ENCODE measurements at regions not wholly inside any gene's neighbourhood (a gene's known extent, or its start where the extent isn't known, plus 50 kb on each side); places are given as distances from the start of the nearest gene placed in this dataset.

- H4K20me1 ChIP-seq (ENCODE audit: insufficient read depth, low read length), result no peaks in the 10 kb centered on the region
Observed at GRCh38 chr21:15359251-15359650, 294.5 kb upstream of the NRIP1 start.

GRCh38 chr21:15362458-15362857 is 297.7 kb upstream of the NRIP1 start:
- DNase-seq (no peak), ATAC-seq (ENCODE audit: insufficient read depth, low read depth) (no peak)
- H3K27me3 ChIP-seq (ENCODE audit: insufficient read depth, low read length, poor library complexity), result no peaks in the 10 kb centered on the region
- no peak overlapping the region for H3K4me2 ChIP-seq (ENCODE audit: insufficient read depth, low read length)
- H3K36me3 ChIP-seq (ENCODE audit: insufficient read depth, low read length), result no peaks in the 10 kb centered on the region
- H3K4me1 ChIP-seq (ENCODE audit: insufficient read depth, low read length), result no peaks in the 10 kb centered on the region
- H3K79me2 ChIP-seq (ENCODE audit: insufficient read depth, low read length), result no peaks in the 10 kb centered on the region
- no peak overlapping the region for H3K27ac ChIP-seq (ENCODE audit: low read length)
- TF ChIP-seq CTCF (IDR thresholded peaks at IDR 0.05; ENCODE audit: borderline replicate concordance, extremely low read depth, low read length, poor library complexity, severe bottlenecking) (no peak), EZH2 (IDR thresholded peaks at IDR 0.05; ENCODE audit: borderline replicate concordance, low read depth, low read length, severe bottlenecking) (no peak)
- no peaks in the 10 kb centered on the region for H4K20me1 ChIP-seq (ENCODE audit: insufficient read depth, low read length)
- H3K4me3 ChIP-seq (ENCODE audit: low read depth in 1 of 2, low read length in 2 of 2), result no peak overlapping the region
- H3K9me3 ChIP-seq (ENCODE audit: insufficient read depth, low read length, severe bottlenecking), result peaks cover 13% of the 10 kb centered on the region
- H3K9ac ChIP-seq (ENCODE audit: low read depth, low read length), result no peak overlapping the region
- no peak overlapping the region for H2AFZ ChIP-seq (ENCODE audit: low read depth, low read length)

More at GRCh38 chr21:15359251-15359650, 294.5 kb upstream of the NRIP1 start:
- no peaks in the 10 kb centered on the region for H3K9me3 ChIP-seq (ENCODE audit: insufficient read depth, low read length, severe bottlenecking)
- no peaks in the 10 kb centered on the region for H3K79me2 ChIP-seq (ENCODE audit: insufficient read depth, low read length)
- DNase-seq (no peak), ATAC-seq (ENCODE audit: insufficient read depth, low read depth) (no peak)
- no peak overlapping the region for H3K27ac ChIP-seq (ENCODE audit: low read length)
- H3K9ac ChIP-seq (ENCODE audit: low read depth, low read length), result no peak overlapping the region
- no peak overlapping the region for H3K4me3 ChIP-seq (ENCODE audit: low read depth in 1 of 2, low read length in 2 of 2)
- no peak for TF ChIP-seq EZH2 (IDR thresholded peaks at IDR 0.05; ENCODE audit: borderline replicate concordance, low read depth, low read length, severe bottlenecking)
- no peak for TF ChIP-seq CTCF (IDR thresholded peaks at IDR 0.05; ENCODE audit: borderline replicate concordance, extremely low read depth, low read length, poor library complexity, severe bottlenecking)
- H3K4me2 ChIP-seq (ENCODE audit: insufficient read depth, low read length), result no peak overlapping the region
- H3K27me3 ChIP-seq (ENCODE audit: insufficient read depth, low read length, poor library complexity), result no peaks in the 10 kb centered on the region
- no peak overlapping the region for H2AFZ ChIP-seq (ENCODE audit: low read depth, low read length)
- H3K4me1 ChIP-seq (ENCODE audit: insufficient read depth, low read length), result no peaks in the 10 kb centered on the region
- no peaks in the 10 kb centered on the region for H3K36me3 ChIP-seq (ENCODE audit: insufficient read depth, low read length)

GRCh38 chr21:15363921-15364320 is 299.1 kb upstream of the NRIP1 start:
- H3K79me2 ChIP-seq (ENCODE audit: insufficient read depth, low read length), result no peaks in the 10 kb centered on the region
- H3K27ac ChIP-seq (ENCODE audit: low read length), result no peak overlapping the region
- no peak for DNase-seq
- H4K20me1 ChIP-seq (ENCODE audit: insufficient read depth, low read length), result no peaks in the 10 kb centered on the region
- H3K27me3 ChIP-seq (ENCODE audit: insufficient read depth, low read length, poor library complexity), result no peaks in the 10 kb centered on the region
- peaks cover 13% of the 10 kb centered on the region for H3K9me3 ChIP-seq (ENCODE audit: insufficient read depth, low read length, severe bottlenecking)
- H3K36me3 ChIP-seq (ENCODE audit: insufficient read depth, low read length), result no peaks in the 10 kb centered on the region
- no peak overlapping the region for H2AFZ ChIP-seq (ENCODE audit: low read depth, low read length)
- no peak for ATAC-seq (ENCODE audit: insufficient read depth, low read depth)
- H3K4me2 ChIP-seq (ENCODE audit: insufficient read depth, low read length), result no peak overlapping the region
- no peak for TF ChIP-seq EZH2 (IDR thresholded peaks at IDR 0.05; ENCODE audit: borderline replicate concordance, low read depth, low read length, severe bottlenecking)
- no peak for TF ChIP-seq CTCF (IDR thresholded peaks at IDR 0.05; ENCODE audit: borderline replicate concordance, extremely low read depth, low read length, poor library complexity, severe bottlenecking)
- no peak overlapping the region for H3K4me3 ChIP-seq (ENCODE audit: low read depth in 1 of 2, low read length in 2 of 2)
- no peak overlapping the region for H3K9ac ChIP-seq (ENCODE audit: low read depth, low read length)
- no peaks in the 10 kb centered on the region for H3K4me1 ChIP-seq (ENCODE audit: insufficient read depth, low read length)

Measured in DND-41 (cell line).